ENCODE measurements at regions not wholly inside any gene's neighbourhood (a gene's known extent, or its start where the extent isn't known, plus 50 kb on each side); places are given as distances from the start of the nearest gene placed in this dataset.

DNA sequence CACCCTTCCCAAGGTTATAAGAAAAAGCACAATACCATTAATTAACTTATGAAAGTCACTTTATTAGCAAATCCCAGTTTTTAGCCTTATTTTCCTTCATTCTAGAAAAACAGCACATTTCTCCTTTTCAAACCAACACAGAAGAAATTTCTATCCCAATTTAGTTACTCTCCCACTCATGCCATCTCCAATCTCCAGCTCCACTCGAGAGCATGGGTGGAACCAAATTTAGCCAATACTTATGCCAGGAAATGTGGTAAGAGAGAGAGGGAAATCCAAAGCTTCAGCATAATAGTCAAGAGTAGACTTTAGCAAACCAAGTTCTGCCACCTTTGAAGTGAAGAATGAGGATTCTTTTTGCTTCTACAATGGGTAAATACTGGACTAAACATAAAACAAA lies 288.8 kb downstream of the KIF2B start:
- TF ChIP-seq, protein P1, sequence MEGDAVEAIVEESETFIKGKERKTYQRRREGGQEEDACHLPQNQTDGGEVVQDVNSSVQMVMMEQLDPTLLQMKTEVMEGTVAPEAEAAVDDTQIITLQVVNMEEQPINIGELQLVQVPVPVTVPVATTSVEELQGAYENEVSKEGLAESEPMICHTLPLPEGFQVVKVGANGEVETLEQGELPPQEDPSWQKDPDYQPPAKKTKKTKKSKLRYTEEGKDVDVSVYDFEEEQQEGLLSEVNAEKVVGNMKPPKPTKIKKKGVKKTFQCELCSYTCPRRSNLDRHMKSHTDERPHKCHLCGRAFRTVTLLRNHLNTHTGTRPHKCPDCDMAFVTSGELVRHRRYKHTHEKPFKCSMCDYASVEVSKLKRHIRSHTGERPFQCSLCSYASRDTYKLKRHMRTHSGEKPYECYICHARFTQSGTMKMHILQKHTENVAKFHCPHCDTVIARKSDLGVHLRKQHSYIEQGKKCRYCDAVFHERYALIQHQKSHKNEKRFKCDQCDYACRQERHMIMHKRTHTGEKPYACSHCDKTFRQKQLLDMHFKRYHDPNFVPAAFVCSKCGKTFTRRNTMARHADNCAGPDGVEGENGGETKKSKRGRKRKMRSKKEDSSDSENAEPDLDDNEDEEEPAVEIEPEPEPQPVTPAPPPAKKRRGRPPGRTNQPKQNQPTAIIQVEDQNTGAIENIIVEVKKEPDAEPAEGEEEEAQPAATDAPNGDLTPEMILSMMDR (IDR thresholded peaks at IDR 0.05 in 8 of 11, conservative IDR thresholded peaks at IDR 0.05 in 3 of 11) = no peak
- H3K4me1 ChIP-seq = no peaks in the 10 kb centered on the region
- H3K9me3 ChIP-seq = peaks cover 0 to 27% (median 4%) of the 10 kb centered on the region in 8 donors
- intact Hi-C loops (cut with DNase I; ENCODE audit: low total_unique reads) = no loop called here
- DNase-seq = no peak
- no peaks in the 10 kb centered on the region for H3K27me3 ChIP-seq (replicated peaks in 1 of 7)
- H3K27ac ChIP-seq = no peak overlapping the region
- H3K36me3 ChIP-seq = no peaks in the 10 kb centered on the region
- H3K4me3 ChIP-seq = no peak overlapping the region
- 27 to 58% (median 31%) methylated on average over 1 of the region's 1 CpG for WGBS, 5 donors

DNA sequence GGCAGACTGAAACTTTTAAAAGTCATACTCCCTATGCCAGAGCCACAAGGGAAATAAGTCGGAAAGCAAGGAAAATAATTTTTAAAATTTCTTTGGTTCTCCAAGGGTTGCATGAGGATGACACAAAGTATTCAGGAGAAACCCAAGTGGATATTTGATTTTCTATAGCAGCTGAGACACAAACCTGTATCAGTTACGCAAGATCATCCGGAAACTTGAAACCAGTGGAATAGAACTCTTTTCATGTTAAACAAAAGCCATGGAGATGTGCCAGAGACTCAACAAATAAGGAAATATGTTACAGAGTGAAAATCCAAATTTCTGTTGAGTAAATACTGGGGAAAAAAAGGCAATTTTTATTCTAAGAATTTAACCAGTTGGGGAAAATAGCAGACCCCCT lies 294.7 kb downstream of the KIF2B start:
- DNase-seq = no peak
- Histone ChIP-seq H3K27ac (no peak overlapping the region), H3K9me3 (peaks cover 0 to 40% (median 28%) of the 10 kb centered on the region in 8 donors), H3K4me3 (no peak overlapping the region), H3K36me3 (no peaks in the 10 kb centered on the region), H3K4me1 (no peaks in the 10 kb centered on the region), H3K27me3 (replicated peaks in 1 of 7) (no peaks in the 10 kb centered on the region)
- 87 to 94% (median 92%) methylated on average over 3 of the region's 3 CpGs for WGBS, 5 donors
- no peak for TF ChIP-seq POLR2AphosphoS5 (IDR thresholded peaks at IDR 0.05)
- TF ChIP-seq, protein P1 (IDR thresholded peaks at IDR 0.05 in 8 of 11, conservative IDR thresholded peaks at IDR 0.05 in 3 of 11) = no peak
- no peak for TF ChIP-seq POLR2A (IDR thresholded peaks at IDR 0.05)
- intact Hi-C loops (cut with DNase I; ENCODE audit: low total_unique reads) = no loop called here

DNA sequence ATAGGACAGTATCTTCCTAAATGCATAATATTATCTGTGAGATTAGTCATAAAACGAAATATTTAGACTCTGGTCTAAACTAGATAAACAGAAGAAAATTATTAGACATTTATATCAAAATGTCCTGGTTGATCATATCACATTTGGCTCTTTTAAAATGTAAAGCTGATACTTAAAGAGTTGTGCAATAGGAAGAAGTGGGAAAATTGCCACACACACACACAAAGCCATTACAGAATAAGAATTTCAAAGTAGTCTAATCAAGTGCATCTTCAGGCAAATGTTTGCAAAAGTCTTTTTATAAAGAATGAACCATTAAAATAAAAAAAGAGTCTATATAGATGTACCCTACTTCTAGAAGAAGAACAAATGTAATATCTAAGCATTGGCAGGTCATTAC lies 301.7 kb downstream of the KIF2B start:
- no peak for DNase-seq
- H3K4me3 ChIP-seq = no peak overlapping the region
- H3K27ac ChIP-seq = no peak overlapping the region
- no peaks in the 10 kb centered on the region for H3K4me1 ChIP-seq
- H3K27me3 ChIP-seq (replicated peaks in 1 of 7) = no peaks in the 10 kb centered on the region
- no peaks in the 10 kb centered on the region for H3K36me3 ChIP-seq
- H3K9me3 ChIP-seq = peaks cover 0 to 78% (median 60%) of the 10 kb centered on the region in 8 donors
- 22 to 46% (median 32%) methylated on average over 1 of the region's 1 CpG for WGBS, 5 donors
- TF ChIP-seq, protein P1 (IDR thresholded peaks at IDR 0.05 in 8 of 11, conservative IDR thresholded peaks at IDR 0.05 in 3 of 11) = no peak
- TF ChIP-seq POLR2AphosphoS5 (IDR thresholded peaks at IDR 0.05) (no peak), POLR2A (IDR thresholded peaks at IDR 0.05) (no peak)
- intact Hi-C loops (cut with DNase I; ENCODE audit: low total_unique reads) = no loop called here

DNA sequence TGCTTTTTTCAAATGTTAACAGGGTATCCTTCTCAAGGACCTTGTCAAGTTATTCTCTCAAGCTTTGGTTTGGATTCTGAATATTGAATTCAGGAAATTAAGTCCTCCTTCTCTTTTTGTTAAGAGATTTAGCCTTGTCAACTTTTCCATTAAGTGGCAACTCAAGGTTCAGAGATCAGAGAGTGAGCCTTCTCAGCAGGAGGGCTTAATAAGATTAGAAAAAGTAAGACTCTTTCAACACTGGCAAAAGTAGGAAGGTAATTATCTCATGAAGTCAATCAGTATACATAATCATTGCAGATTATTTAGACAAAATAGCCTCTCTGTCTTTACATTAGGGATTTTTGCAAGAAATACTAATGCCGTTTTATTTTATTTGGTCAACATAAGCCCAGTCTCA lies 330.7 kb downstream of the KIF2B start:
- no peak for DNase-seq
- 82 to 97% (median 90%) methylated on average over 1 of the region's 1 CpG for WGBS, 5 donors
- no peak overlapping the region for H3K4me3 ChIP-seq
- no peak overlapping the region for H3K27ac ChIP-seq
- H3K9me3 ChIP-seq = peaks cover 0 to 10% (median 4%) of the 10 kb centered on the region in 8 donors
- TF ChIP-seq, protein P1 (IDR thresholded peaks at IDR 0.05 in 8 of 11, conservative IDR thresholded peaks at IDR 0.05 in 3 of 11) = no peak
- no peak for TF ChIP-seq POLR2AphosphoS5 (IDR thresholded peaks at IDR 0.05)
- TF ChIP-seq POLR2A (IDR thresholded peaks at IDR 0.05) = no peak
- no peaks in the 10 kb centered on the region for H3K27me3 ChIP-seq (replicated peaks in 1 of 7)
- no peaks in the 10 kb centered on the region for H3K4me1 ChIP-seq
- intact Hi-C loops (cut with DNase I; ENCODE audit: low total_unique reads) = no loop called here
- no peaks in the 10 kb centered on the region for H3K36me3 ChIP-seq
